Transverse colon (tissue), 4 donors: ENCODE measurements at regions not wholly inside any gene's neighbourhood (a gene's known extent, or its start where the extent isn't known, plus 50 kb on each side); places are given as distances from the start of the nearest gene placed in this dataset.

Experiments used
- DNase-seq: peaks from one replicate; pipeline ENCODE4 v3.0.0-alpha.2; 2019
- H3K27ac ChIP-seq, 4 donors: fragments of 200-600 bp; sonication (generic); 2 replicates each; pipeline ENCODE4 v1.5.1; 2016 to 2018; ENCODE audit warnings: inconsistent platforms in 4 of 4
- H3K27me3 ChIP-seq: fragments of 200-600 bp; sonication (generic); 2 replicates; pipeline ENCODE4 v1.5.1; 2017; ENCODE audit warnings: inconsistent platforms
- H3K36me3 ChIP-seq, 4 donors: fragments of 200-600 bp; sonication (generic); 2 replicates each; pipeline ENCODE4 v1.5.1; 2017 to 2019; ENCODE audit warnings: inconsistent platforms in 4 of 4
- H3K4me1 ChIP-seq, 4 donors: fragments of 200-600 bp; sonication (generic); 2 replicates each; pipeline ENCODE4 v1.5.1; 2017 to 2020; ENCODE audit warnings: inconsistent platforms in 4 of 4
- H3K4me3 ChIP-seq, 4 donors: fragments of 200-600 bp; sonication (generic); 1 replicate in 1 of 4; 2 replicates in 3 of 4; pipeline versions ENCODE4 v1.5.1 to v1.6.1; 2017 to 2019; ENCODE audit warnings: inconsistent platforms in 4 of 4
- H3K9me3 ChIP-seq, 2 donors: fragments of 200-600 bp; sonication (generic); 2 replicates each; pipeline ENCODE4 v1.5.1; 2017 to 2019; ENCODE audit warnings: inconsistent platforms in 2 of 2
- EP300 ChIP-seq: sonication (generic); formaldehyde crosslinking; IDR thresholded peaks from one replicate; pipeline ENCODE4 v1.6.1; 2017; ENCODE audit warnings: antibody characterized with exemption, low read depth
- POLR2A ChIP-seq: fragments of 450-650 bp; IDR thresholded peaks from one replicate; pipeline ENCODE4 v1.6.1; 2016; ENCODE audit warnings: antibody characterized with exemption, mild to moderate bottlenecking, moderate library complexity
- POLR2AphosphoS5 ChIP-seq, 3 donors: sonication (generic); formaldehyde crosslinking; IDR thresholded peaks; one replicate each; pipeline ENCODE4 v1.6.1; 2016; ENCODE audit warnings: antibody characterized with exemption in 3 of 3
- WGBS, 2 donors: methylation state at CpG; one replicate each; pipeline ENCODE4 v1.1.5; 2018; ENCODE audit warnings: low coverage in 1 of 2; 5-methylcytosine and 5-hydroxymethylcytosine counted together
- in situ Hi-C, 4 donors: fragments of 200-750 bp; cut with MboI; loops; one replicate each; pipeline versions ENCODE4 v1.15.0 to v1.15.1; 2017; ENCODE audit warnings: low sequenced_read_pairs in 3 of 4, low pct_ligation_motif_present in 1 of 4, low pct_unique_long_range_greater_than_20kb in 1 of 4
- intact Hi-C: fragments of 100-400 bp; cut with DNase I; formaldehyde crosslinking; loops from one replicate; pipeline ENCODE4 v1.15.1; 2023; ENCODE audit warnings: low total_unique reads
- TF ChIP-seq, protein P1 (sequence below), 5 experiments: fragments of 200-600 bp in 3 of 5; fragments of 450-650 bp in 2 of 5; sonication (generic) in 3 of 5; IDR thresholded peaks; 1 replicate in 2 of 5; 2 replicates in 3 of 5; pipeline ENCODE4 v1.5.1; 2016 to 2017; ENCODE audit warnings: antibody characterized with exemption in 5 of 5, inconsistent platforms in 3 of 5, mild to moderate bottlenecking in 2 of 5, moderate library complexity in 1 of 5

DNA sequence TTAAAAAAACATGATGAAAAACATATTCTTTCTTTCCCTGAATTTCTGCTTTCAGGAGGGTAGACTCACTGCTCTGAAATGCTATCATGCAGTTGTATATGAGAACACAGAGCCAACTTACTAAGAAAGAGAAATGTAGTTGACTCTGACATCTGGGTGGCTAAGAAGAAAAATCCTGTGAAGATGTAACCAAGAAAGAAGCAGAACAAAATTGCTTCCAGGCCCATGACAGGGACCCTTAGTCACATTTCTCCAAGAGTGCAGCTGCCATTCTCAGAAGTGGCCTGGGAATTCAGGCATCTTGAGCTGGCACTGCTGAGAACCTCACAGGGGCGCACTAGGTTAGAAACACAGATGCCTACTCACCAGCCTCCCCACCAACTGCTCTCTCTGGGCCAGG lies 73.6 kb downstream of the RPL27A start:
- Histone ChIP-seq H3K27ac (peak overlapping the region; percentile 78 to 83 (median 79)), H3K27me3 (no peaks in the 10 kb centered on the region), H3K4me3 (no peak overlapping the region), H3K9me3 (no peaks in the 10 kb centered on the region), H3K36me3 (no peaks in the 10 kb centered on the region), H3K4me1 (peaks cover 31 to 52% (median 43%) of the 10 kb centered on the region in 4 donors)
- WGBS, 2 donors = 76% methylated on average over 1 of the region's 1 CpG; no CpG with 5 or more reads in 1 of the 2 donors
- no peak for DNase-seq
- in situ Hi-C loops = no loop called here
- TF ChIP-seq POLR2AphosphoS5 (IDR thresholded peaks at IDR 0.05) (no peak), POLR2A (no peak), EP300 (no peak)
- TF ChIP-seq, protein P1, sequence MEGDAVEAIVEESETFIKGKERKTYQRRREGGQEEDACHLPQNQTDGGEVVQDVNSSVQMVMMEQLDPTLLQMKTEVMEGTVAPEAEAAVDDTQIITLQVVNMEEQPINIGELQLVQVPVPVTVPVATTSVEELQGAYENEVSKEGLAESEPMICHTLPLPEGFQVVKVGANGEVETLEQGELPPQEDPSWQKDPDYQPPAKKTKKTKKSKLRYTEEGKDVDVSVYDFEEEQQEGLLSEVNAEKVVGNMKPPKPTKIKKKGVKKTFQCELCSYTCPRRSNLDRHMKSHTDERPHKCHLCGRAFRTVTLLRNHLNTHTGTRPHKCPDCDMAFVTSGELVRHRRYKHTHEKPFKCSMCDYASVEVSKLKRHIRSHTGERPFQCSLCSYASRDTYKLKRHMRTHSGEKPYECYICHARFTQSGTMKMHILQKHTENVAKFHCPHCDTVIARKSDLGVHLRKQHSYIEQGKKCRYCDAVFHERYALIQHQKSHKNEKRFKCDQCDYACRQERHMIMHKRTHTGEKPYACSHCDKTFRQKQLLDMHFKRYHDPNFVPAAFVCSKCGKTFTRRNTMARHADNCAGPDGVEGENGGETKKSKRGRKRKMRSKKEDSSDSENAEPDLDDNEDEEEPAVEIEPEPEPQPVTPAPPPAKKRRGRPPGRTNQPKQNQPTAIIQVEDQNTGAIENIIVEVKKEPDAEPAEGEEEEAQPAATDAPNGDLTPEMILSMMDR (IDR thresholded peaks at IDR 0.05) = no peak
- intact Hi-C loops = no loop called here

GRCh38 chr11:8757047-8757446 lies 74.5 kb downstream of the RPL27A start:
- DNase-seq = no peak

GRCh38 chr11:8757533-8757932 lies 74.9 kb downstream of the RPL27A start:
- Histone ChIP-seq H3K9me3 (no peaks in the 10 kb centered on the region), H3K36me3 (no peaks in the 10 kb centered on the region), H3K4me3 (no peak overlapping the region), H3K27me3 (no peaks in the 10 kb centered on the region), H3K27ac (peak overlapping the region; percentile 78 to 83 (median 79)), H3K4me1 (peaks cover 42 to 65% (median 55%) of the 10 kb centered on the region in 4 donors)
- in situ Hi-C loops (no loop called here), intact Hi-C loops (no loop called here)
- TF ChIP-seq, protein P1 (IDR thresholded peaks at IDR 0.05) = no peak
- TF ChIP-seq EP300 = no peak
- no peak for TF ChIP-seq POLR2A
- WGBS, 2 donors = 14 to 50% methylated on average over 1 to 2 of the region's 2 CpGs
- DNase-seq = no peak

More at GRCh38 chr11:8757047-8757446, 74.5 kb downstream of the RPL27A start:
- H3K27me3 ChIP-seq = no peaks in the 10 kb centered on the region
- no peak overlapping the region for H3K4me3 ChIP-seq
- no peaks in the 10 kb centered on the region for H3K36me3 ChIP-seq
- TF ChIP-seq POLR2A (no peak), EP300 (no peak), POLR2AphosphoS5 (IDR thresholded peaks at IDR 0.05) (no peak)
- TF ChIP-seq, protein P1 (IDR thresholded peaks at IDR 0.05) = no peak
- intact Hi-C loops = no loop called here
- peak overlapping the region; percentile 78 to 83 (median 79) for H3K27ac ChIP-seq
- in situ Hi-C loops = no loop called here
- peaks cover 40 to 60% (median 51%) of the 10 kb centered on the region in 4 donors for H3K4me1 ChIP-seq
- no peaks in the 10 kb centered on the region for H3K9me3 ChIP-seq
- WGBS, 2 donors = 37 to 50% methylated on average over 2 of the region's 2 CpGs

DNA sequence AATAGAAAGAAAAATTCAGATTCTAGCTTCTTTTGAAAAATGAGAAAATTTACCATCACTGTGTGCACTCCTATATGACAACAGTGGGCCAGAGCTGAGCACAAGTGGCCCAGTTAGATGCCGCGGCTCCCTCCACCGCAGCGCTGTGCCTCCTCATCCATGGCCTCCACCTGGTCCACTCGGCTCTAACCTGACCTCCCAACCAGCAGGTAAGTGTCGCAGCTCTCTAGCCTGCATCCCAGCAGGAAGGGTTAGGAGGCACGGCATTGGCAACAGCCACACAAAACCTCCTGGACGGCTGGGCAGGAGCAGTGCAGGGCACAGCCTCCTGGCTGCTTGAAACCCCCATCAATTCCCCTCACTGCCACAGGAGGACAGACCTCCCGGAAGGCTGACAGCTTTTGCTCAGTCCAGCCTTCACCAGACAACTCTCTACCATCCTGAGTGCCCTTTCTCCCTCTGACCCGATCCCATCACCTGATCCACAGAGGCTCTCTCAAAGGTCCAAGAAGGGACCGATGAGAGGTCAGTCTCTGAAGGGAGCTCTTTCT lies 76.1 kb downstream of the RPL27A start:
- in situ Hi-C loops = no loop called here
- no peak overlapping the region for H3K4me3 ChIP-seq
- H3K27ac ChIP-seq = peak overlapping the region; percentile 78 to 83 (median 79)
- H3K36me3 ChIP-seq = no peaks in the 10 kb centered on the region
- TF ChIP-seq EP300 (no peak), POLR2A (no peak), POLR2AphosphoS5 (IDR thresholded peaks at IDR 0.05) (no peak)
- TF ChIP-seq, protein P1 (IDR thresholded peaks at IDR 0.05) = no peak
- intact Hi-C loops = no loop called here
- H3K27me3 ChIP-seq = no peaks in the 10 kb centered on the region
- WGBS, 2 donors = 84% methylated on average over 11 of the region's 11 CpGs; no CpG with 5 or more reads in 1 of the 2 donors
- H3K4me1 ChIP-seq = peaks cover 46 to 74% (median 57%) of the 10 kb centered on the region in 4 donors
- no peak for DNase-seq
- no peaks in the 10 kb centered on the region for H3K9me3 ChIP-seq
